ENCODE measurements at regions not wholly inside any gene's neighbourhood (a gene's known extent, or its start where the extent isn't known, plus 50 kb on each side); places are given as distances from the start of the nearest gene placed in this dataset.

GRCh38 chr1:47630346-47630745 lies 192.5 kb downstream of the FOXD2 start:
- no peak for DNase-seq (ENCODE audit: low spot score)

- no peak for DNase-seq (ENCODE audit: low spot score)
These were observed 193.7 kb downstream of the FOXD2 start for GRCh38 chr1:47631411-47631995.

DNA sequence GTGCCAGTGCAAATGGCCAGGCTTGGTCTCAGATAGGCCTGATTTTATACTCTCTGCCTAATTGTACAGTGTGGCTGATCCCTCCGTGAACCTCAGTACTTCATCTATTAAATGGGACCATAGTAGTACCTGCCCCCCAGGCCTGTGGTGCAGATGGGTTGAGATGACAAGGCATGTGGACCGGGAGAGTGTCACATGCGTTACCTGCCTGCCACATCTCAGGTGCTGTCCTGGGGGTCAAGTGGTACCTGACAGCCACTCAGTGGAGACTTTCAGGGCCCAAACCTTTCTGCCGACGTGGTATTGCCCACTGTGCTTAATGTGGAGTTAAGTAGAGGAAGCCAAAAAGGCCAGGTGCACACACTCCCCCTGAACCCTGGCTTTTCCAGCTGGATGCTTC lies 197.3 kb downstream of the FOXD2 start:
- DNase-seq (ENCODE audit: low spot score) = no peak

- DNase-seq (ENCODE audit: low spot score) = no peak
These were observed 197.8 kb downstream of the FOXD2 start for GRCh38 chr1:47635597-47635996.

DNA sequence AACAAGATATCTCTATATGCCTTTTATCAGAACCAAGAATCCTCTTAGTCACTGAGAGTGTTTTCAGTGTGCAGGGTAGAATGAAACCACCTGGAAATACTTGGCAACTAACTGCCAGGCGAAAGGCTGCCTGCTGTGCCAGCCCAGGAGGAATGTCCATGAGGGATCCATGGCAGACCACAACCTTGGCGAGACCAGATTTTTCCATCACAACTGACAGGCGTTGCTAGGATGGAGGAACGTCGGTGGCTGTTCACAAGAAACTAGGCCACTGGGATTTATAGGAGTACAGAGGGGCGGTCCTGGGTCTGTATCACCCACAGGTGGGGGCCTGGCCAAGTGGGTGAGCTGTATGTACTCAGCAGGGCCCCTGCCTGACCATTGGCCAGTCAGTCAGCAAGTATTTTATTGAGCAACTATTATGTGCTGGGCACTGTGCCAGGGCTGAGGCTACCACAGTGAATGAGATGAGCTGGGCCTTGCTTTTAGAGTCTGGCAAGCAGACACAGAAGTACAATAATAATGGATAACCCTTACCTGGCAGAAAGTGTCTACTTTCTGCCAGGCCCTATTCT lies 199.4 kb downstream of the FOXD2 start:
- DNase-seq (ENCODE audit: low spot score) = no peak

- no peak for DNase-seq (ENCODE audit: low spot score)
These were observed 200.4 kb downstream of the FOXD2 start for GRCh38 chr1:47638240-47638639.

GRCh38 chr1:47638713-47639112 lies 200.9 kb downstream of the FOXD2 start:
- no peak for DNase-seq (ENCODE audit: low spot score)

GRCh38 chr1:47643306-47644211 lies 205.7 kb downstream of the FOXD2 start:
- no peak for DNase-seq (ENCODE audit: low spot score)

- DNase-seq (ENCODE audit: low spot score) = no peak
These were observed 206.3 kb downstream of the FOXD2 start for GRCh38 chr1:47644212-47644573.

GRCh38 chr1:47645151-47645550 lies 207.3 kb downstream of the FOXD2 start:
- no peak for DNase-seq (ENCODE audit: low spot score)

DNA sequence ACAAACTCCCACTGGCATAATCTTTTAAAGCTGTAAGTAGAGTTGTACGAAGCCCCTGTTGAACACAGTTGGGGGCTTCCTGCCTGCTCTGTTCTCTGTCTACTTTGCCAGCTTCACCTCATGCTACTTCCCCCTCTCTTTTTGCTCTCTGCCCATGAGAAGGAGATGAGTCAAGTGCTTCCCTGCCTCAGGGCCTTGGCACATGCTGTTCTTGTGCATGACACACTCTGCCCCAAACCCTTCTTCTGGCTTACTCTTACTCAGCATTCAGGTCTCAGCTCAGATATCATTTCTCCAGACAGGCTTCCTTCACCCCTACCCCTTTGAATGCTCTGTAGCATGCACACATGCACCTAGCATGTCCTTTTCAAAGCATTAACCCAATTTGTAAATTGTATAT lies 208.8 kb downstream of the FOXD2 start:
- no peak for DNase-seq (ENCODE audit: low spot score)

DNA sequence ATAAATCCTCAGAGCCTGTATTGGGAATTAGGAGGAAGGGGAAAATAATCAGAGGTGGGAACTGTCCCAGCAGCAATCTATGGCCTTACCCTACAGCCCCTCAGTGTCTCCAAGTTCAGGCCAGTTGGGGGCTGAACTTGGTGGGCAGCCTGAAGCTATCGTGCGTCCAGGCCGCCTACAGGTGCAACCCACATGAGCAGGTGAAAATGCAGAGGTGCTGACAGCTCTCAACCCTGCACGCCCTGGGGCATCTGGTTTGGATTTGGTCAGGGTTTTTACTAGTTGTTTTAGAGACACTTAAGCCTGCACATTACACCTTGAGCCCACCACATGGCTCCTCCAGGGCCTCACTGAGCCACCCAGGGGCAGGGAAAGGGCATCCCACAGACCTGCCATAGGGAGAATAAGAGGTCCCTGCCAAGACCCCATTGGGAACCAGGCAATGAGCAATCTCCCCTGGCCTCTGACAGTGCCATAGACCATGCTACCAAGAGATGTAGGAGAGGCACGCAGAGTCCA lies 209.5 kb downstream of the FOXD2 start:
- no peak for DNase-seq (ENCODE audit: low spot score)

GRCh38 chr1:47650205-47650604 lies 212.4 kb downstream of the FOXD2 start:
- no peak for DNase-seq (ENCODE audit: low spot score)

- DNase-seq (ENCODE audit: low spot score) = no peak
These were observed 212.8 kb downstream of the FOXD2 start for GRCh38 chr1:47650611-47651010.

DNA sequence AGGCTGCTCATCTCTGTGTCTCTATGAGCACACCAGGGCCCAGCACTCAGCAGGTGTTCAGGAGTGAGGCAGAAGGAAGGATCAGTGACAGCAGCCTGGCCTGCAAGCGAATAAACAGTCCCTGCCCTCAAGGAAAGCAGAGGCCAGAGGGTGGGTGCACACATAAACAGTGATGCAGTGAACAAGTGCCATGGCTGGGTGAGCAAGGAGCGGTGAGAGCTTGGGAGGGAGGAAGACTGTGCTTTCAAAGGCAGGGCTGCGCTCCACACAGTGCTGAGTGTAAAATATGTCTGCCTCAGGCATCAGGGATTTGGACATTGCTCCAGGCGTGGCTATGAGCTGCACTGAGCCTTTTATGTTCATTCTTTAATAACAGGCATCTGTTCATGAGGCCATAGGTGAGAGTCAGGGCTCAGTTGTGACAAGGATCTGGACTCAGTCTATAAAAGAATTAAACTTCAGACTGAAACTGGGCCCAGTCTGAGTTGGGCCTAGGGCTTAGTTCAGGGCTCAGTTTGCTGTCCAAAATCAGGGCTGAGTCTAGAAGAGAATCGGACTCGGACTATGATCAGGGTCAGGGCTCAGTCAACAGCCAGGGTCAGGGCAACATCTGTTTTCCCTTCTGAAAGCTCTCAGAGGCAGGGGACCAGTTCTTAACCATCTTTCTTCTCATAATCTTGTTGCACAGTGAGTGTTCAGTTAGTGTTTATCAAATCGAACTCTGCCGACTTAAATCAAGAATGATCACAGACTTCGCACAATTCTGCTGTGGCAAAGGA lies 213.7 kb downstream of the FOXD2 start:
- DNase-seq (ENCODE audit: low spot score) = no peak

DNA sequence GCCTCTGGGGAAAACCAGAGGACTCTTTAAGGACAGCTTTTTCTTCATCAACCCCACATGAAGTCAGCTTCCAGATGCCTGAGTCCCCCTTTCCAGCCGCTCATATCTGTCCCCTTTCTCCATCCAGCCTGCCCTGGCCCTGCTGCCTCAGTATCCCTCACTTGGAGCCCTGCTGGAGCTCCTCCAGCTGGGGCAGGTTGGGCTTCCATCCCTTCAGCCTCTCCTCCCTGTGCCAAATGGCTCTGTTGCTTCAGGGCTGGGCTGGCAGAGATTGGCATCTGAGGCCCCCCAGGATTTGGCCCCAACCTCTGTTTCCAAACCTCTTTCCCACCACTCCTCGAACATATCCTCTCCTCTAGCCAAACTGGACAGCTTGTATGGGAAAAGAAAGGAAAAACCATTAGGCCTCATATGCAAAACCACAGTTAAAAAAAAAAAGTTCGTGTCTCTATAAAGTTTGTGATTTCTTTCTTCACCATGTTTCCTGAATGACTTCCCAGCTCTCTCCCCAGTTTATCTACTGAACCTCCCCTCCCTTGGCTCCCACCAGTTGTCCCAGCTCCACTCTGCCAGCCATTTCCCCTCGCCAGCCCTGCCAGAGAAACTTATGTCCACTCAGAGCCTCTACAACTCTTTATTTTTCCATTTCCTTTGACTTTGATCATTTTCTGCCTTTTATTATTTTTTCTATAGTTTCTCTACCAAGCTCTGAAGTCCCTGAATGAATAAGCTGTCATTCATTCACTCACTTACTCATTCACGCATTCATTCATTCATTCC lies 217.9 kb downstream of the FOXD2 start:
- DNase-seq (ENCODE audit: low spot score) = no peak

- no peak for DNase-seq (ENCODE audit: low spot score)
These were observed 219.2 kb downstream of the FOXD2 start for GRCh38 chr1:47656719-47657685.

DNA sequence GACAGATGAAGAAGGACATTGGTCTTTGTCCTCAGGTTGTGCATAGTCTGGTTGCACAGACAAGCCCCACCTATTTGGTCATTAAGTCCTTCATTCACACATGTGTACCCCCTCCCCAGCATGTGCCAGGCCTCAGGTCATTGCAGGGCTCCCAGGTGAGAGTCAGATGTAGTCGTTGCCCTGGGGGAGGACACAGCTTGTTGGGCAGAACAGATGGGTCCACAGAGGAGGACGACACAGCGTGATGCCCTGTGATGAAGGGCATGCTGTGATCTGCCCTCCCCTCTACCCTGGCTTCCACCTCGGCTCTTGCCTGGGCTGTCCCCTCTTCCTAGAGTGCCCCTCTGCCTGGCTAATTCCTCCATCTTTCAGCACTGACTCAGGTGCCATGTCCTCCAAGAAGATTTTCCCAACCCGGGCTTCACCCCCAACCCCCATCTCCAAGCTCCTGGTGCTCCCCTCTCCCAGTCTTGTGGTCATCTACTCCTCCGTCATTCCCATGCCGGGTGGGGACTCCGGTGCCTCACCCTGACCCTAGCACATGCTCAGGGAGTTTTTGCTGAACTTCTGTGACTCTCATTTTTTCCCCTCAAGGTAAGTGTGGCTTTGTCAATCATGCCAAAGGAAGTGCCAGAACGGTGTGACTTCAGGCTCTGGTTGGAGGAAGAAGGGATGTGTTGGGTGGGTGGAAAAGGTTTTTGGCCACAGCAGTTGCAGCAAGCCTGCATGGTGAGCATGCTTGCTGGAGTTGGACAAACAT lies 220.5 kb downstream of the FOXD2 start:
- DNase-seq (ENCODE audit: low spot score) = no peak

DNA sequence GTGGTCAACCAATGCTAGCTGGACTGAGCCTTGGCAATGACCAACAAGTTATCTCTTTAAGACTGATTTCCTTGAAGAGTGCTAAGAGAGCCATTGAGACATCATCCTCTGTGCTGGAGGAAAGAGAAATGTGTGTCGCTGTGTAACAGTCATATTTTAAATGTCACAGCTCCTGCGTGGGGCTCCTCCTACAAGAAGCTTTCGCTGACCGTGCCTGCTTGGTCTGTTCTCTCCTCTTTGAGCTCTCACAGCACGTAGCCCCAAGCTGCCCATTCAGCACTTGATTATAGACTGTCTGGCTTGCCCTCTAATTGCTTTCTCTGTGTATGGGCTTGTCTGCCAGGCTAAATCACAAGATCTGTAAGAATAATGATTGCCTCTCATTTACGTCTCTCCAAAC lies 221.3 kb downstream of the FOXD2 start:
- no peak for DNase-seq (ENCODE audit: low spot score)

- DNase-seq (ENCODE audit: low spot score) = no peak
These were observed 222.8 kb downstream of the FOXD2 start for GRCh38 chr1:47660622-47661021.
